Ovary (tissue), 3 donors: ENCODE measurements at regions not wholly inside any gene's neighbourhood (a gene's known extent, or its start where the extent isn't known, plus 50 kb on each side); places are given as distances from the start of the nearest gene placed in this dataset.

Experiments
- CTCF ChIP-seq, 3 donors: fragments of 450-650 bp in 2 of 3; fragments of 200-600 bp in 1 of 3; IDR thresholded peaks; one replicate each; pipeline versions ENCODE4 v1.5.1 to v1.8.0; 2016 to 2022; ENCODE audit warnings: antibody characterized with exemption in 3 of 3, mild to moderate bottlenecking in 1 of 3
- POLR2A ChIP-seq: fragments of 450-650 bp; IDR thresholded peaks from one replicate; pipeline ENCODE4 v1.6.1; 2017; ENCODE audit warnings: antibody characterized with exemption, mild to moderate bottlenecking, moderate library complexity
- donor health status: DM: no; HTN: no; CAD: no.

GRCh38 chr14:27916326-27916725 lies 850.3 kb upstream of the FOXG1 start:
- no peak for TF ChIP-seq POLR2A
- no peak for TF ChIP-seq CTCF (IDR thresholded peaks at IDR 0.05)
